Bronchial epithelial cell (primary cell): ENCODE measurements at regions not wholly inside any gene's neighbourhood (a gene's known extent, or its start where the extent isn't known, plus 50 kb on each side); places are given as distances from the start of the nearest gene placed in this dataset.

Experiments
- DNase-seq: peaks from one replicate; pipeline ENCODE4 v3.0.0-alpha.2; 2010; ENCODE audit warnings: low read depth
- FAIRE-seq: peaks from 2 replicates; lab custom pipeline; 2011; peaks lifted over from hg19 to GRCh38; lab: Jason Lieb, UNC
- H3K27me3 ChIP-seq: 2 replicates; pipeline ENCODE4 v1.5.1; 2011; ENCODE audit warnings: low read length; ENCODE audit not compliant: control insufficient read depth, insufficient read depth
- H3K36me3 ChIP-seq: 2 replicates; pipeline ENCODE4 v1.5.1; 2011; ENCODE audit warnings: low read length; ENCODE audit not compliant: control insufficient read depth, insufficient read depth
- H3K4me3 ChIP-seq: 2 replicates; pipeline ENCODE4 v1.5.1; 2011; ENCODE audit warnings: mild to moderate bottlenecking, low read depth, low read length, control low read depth
- CTCF ChIP-seq: IDR thresholded peaks from 2 replicates; pipeline ENCODE4 v1.5.1; 2011; ENCODE audit warnings: mild to moderate bottlenecking, moderate library complexity, low read length, control low read depth, inconsistent platforms; ENCODE audit not compliant: insufficient read depth, severe bottlenecking

GRCh38 chr15:38622304-38622703, 57.7 kb upstream of the RASGRP1 start:
- no peak for FAIRE-seq
- H3K27me3 ChIP-seq: no peaks in the 10 kb centered on the region

GRCh38 chr15:38622908-38623307, 58.3 kb upstream of the RASGRP1 start:
- FAIRE-seq (no peak), DNase-seq (no peak)
- TF ChIP-seq CTCF: no peak
- Histone ChIP-seq H3K4me3 (no peak overlapping the region), H3K27me3 (no peaks in the 10 kb centered on the region), H3K36me3 (no peaks in the 10 kb centered on the region)

More at GRCh38 chr15:38622304-38622703, 57.7 kb upstream of the RASGRP1 start:
- Histone ChIP-seq H3K4me3 (no peak overlapping the region), H3K36me3 (no peaks in the 10 kb centered on the region)
- TF ChIP-seq CTCF: no peak
- DNase-seq: no peak

GRCh38 chr15:38623744-38624143, 59.1 kb upstream of the RASGRP1 start:
- no peak overlapping the region for H3K4me3 ChIP-seq
- FAIRE-seq (no peak), DNase-seq (no peak)

GRCh38 chr15:38624244-38625205, 59.9 kb upstream of the RASGRP1 start:
- Histone ChIP-seq H3K36me3 (no peaks in the 10 kb centered on the region), H3K4me3 (no peak overlapping the region), H3K27me3 (no peaks in the 10 kb centered on the region)
- DNase-seq (peak; percentile 28), FAIRE-seq (no peak)
- TF ChIP-seq CTCF: no peak

More at GRCh38 chr15:38623744-38624143, 59.1 kb upstream of the RASGRP1 start:
- no peaks in the 10 kb centered on the region for H3K27me3 ChIP-seq
- no peak for TF ChIP-seq CTCF
- H3K36me3 ChIP-seq: no peaks in the 10 kb centered on the region

- no peaks in the 10 kb centered on the region for H3K36me3 ChIP-seq
- TF ChIP-seq CTCF: no peak
- DNase-seq (no peak), FAIRE-seq (no peak)
- H3K4me3 ChIP-seq: no peak overlapping the region
- H3K27me3 ChIP-seq: no peaks in the 10 kb centered on the region
These were observed 61.3 kb upstream of the RASGRP1 start for GRCh38 chr15:38625886-38626285.
